Stimulated activated CD4-positive, alpha-beta T cell treated with anti-CD3 and anti-CD28 coated beads, Interleukin-4, amount 100 ng/mL, for 1 hour (primary cell): ENCODE measurements at regions not wholly inside any gene's neighbourhood (a gene's known extent, or its start where the extent isn't known, plus 50 kb on each side); places are given as distances from the start of the nearest gene placed in this dataset.

ENCODE experiments used
- DNase-seq: peaks from one replicate; pipeline ENCODE4 v3.0.0-alpha.2; 2020

DNA sequence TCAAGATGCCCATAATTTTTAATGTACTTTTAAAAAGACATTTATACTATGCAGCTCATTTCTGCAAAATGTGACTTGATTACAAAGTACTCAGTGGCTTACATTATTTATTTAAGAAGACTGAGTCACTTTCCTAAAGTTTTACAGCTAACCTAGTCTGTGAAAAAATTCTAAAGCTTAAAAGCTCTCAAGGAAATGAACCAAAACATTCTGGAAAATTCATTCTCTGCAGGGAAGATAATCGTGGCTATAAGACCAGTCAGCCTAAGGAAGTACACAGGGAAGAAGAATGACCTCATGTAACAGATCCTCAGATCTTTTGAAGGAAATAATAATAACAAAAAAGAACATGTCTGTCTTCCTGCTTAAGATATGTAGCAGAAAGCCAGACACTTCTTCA lies 232.1 kb upstream of the STK17B start:
- DNase-seq, result no peak

DNA sequence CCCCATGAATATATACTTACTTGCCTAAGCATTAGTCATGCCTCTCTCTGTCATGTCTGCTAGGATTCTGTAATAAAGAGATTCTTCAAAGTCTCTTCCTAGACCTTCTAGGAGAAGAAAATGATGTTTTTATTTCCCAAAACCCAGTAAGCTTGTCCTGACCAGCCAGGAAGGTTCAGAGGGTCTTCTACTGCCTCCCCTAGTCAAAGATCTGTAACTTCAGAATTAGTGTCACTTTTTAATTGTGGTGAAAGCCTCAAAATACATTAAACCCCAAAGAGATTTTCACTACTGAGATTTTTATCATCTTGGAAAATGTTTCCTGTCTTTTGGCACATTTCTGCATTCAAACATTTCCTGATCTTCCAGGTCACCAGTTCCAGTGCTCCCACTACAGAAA lies 232.9 kb upstream of the STK17B start:
- no peak for DNase-seq

DNA sequence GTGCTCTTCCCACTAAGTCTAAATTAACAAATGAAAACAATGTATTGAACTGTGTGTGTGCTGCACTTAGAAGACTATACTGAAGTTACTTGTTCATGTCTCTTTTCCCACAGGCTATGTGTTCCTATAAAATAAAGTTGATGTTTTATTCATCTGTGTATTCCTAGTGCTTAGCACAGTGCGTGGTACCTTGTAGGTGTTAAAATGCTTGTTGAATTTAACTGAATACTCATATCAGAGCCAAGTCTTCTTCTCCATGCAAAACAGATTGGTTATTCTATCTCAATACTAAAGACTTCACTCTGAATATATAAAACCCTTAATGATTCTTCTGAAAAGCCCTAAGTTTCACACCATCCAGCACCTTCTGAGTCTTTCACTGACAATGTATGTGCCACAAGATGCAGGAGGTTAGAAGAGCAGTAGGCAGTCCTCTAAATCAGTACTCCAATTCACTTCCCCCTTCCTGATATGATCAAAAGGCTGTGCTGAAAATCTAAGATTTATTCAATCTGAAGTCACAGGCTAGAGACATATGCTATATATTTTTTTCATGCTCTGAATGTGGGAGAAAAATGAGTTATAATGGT lies 231.7 kb upstream of the CCDC150 start:
- no peak for DNase-seq

DNA sequence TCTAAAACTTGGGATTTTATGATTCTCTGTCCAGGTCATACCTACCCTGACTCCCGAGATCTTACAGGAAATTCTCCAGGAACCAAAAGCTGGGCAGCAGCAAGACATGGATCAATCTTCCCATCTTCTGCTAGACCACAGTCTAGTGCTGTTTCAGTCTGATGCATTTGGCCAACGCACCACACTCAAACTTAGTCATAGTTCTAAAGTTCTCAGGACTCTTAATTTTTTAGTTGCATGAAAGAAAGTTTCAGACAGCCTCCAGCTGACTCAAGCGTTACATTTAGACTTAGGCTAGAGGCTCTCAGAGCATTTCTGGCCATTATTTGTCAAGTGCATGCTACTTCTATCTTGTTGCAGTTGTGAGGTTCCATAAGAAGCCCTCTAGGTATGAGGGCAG lies 230.1 kb upstream of the CCDC150 start:
- no peak for DNase-seq

DNA sequence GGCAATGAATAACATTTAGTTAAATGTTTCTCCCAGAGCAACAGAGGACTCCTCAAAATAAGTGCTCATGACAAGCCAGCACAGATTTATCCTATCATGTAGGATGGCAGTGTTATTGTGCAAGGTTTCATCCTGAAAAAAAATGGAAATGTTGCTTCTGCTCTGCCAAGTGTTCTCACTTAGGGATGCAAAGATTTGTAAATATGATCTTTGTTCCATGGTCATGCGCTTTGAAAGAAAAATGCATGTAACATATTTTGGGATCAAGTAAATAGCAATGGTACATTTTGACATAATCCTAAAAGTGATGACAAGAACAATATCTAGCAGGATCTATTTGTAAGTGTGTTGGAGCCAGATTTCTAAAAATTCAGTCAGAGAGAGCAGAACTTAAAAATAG lies 229.5 kb upstream of the CCDC150 start:
- no peak for DNase-seq

DNA sequence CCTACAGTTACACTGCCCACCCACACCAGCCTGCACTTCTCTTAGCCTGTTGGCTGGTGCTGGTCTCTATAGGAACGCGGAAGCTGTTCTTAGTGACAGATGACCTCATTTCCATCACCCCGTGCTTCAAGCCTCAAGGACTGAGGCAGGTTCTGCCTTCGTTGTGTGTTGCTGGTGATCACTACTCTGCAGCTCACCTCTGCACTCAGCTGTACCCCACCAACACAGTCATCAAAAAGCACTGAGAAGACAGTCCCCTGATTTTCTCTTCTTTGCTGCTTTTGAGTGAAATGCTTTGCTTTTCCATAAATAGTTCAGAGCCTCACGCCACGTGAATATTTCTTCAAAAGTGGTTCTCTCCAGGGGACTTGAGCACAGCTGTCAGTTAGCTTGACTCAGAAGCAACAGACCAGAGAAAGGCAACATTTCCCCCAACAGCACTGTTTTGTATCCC lies 225.7 kb upstream of the CCDC150 start:
- no peak for DNase-seq

DNA sequence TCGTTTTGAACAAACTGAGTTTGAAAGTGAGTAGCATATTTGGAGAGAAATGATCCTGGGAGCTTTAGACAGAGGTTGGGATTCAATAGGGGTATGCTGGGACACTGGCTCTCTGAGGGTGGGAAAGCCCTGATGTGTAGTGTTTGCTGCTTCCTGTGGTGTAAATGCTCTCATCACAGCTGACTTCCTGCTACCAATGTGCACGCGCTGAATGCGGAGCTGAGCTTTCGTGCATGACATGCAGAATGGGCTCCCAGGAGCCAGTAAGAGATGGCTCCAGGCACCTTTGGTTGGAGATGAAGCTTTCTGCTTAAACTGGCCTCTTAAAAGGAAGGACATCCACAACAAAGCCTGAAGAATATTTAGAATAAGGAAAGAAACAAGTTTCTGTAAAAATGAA lies 224.1 kb upstream of the CCDC150 start:
- no peak for DNase-seq

DNA sequence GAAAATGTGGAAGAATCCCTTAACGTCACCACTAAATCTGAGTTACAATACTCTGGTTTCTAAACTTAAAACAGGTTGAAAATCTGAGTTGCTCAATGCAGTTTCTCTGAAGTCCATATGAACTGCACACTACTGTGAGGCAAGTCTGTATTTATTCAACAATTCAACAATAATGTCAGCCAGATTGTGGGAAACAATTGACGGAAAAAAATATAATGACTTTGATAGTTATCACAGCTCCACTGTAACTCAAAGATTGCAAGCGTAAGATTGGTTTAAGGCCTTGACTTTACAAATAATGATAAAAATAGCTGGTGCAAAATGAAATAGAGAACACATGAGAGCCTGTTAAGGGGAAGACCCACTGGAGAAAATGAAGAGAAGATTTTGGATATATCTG lies 219.4 kb upstream of the CCDC150 start:
- DNase-seq, result no peak

DNA sequence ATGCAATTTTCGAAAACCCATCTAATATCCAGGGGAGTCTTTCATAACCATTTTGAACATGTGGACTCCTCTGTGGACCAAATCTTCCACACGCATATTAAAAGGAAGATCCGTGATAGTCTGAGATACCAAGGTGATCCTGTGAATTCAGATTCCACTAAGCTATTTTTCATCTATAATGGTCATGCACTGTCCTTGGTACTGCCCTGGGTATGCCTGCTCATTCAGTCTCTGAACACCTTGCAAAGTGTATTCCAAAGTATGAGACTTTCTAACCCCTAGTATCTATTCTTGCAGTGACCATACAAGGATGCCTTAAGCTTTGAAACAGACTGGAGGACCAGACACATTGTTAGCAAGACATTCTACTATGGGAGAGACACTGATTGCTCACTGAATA lies 217.6 kb upstream of the CCDC150 start:
- DNase-seq, result no peak

DNA sequence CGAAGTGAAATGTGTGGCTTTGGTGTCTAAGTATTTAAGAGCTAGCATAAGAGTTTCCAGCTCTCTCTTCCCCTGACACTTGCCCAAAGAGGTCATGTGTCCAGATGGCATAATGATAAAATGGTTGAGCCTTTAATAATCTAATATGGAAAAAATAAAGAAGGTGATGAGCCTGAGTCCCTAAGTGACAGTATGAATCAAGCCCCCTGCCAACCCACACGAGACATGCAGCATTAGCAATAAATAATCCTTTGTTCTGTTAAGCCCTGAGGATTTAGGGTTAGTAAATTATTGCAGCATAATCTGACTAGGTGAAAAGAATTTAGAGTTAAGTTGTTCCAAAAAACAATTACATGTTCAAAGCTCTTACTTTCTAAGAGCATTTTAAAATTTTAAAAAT lies 217.2 kb upstream of the CCDC150 start:
- DNase-seq, result no peak

DNA sequence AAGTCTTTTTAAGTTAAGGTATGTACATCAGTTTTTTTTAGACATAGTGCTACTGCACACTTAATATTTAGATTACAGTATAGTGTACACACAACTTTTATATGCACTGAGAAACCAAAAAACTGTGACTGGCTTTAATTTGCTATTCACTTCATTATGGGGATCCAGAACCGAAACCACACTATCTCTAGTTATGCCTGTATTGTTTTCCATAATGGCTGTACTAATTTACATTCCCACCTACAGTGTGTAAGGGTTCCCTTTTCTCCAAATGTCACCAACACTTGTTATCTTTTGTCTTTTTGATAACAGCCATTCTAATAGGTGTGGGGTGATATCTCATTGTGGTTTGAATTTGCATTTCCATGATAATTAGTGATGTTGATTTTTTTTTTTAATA lies 213.4 kb upstream of the CCDC150 start:
- DNase-seq, result no peak

DNA sequence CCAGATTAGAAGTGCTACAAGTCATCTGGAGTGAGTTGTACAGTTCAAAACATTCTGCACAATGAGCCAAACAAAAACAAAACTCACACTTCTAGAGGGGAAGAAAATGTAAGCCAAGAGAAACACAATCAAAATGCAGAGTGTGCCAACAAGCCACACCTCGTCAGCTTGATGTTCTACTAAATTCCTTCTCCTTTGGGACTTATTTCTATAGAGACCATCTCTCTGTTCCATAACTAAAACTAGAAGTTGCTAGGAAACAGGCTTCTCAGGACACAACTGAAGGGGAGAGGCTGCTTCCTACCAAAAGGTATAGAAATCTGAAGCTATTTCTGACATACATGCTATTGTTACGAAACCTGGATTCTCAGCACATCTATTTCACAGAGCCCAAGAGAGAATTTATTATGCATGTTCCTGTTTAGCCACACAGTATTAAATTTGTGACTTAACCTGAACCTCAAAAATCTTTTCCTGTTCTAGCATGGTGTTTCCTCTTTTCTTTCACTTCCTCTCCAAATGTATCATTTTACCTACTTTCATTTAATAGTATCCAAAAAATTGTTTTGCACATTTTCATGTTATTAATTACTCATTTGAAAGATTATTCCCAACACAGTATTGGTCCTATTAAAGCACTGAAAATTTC lies 211.4 kb upstream of the CCDC150 start:
- DNase-seq, result no peak

DNA sequence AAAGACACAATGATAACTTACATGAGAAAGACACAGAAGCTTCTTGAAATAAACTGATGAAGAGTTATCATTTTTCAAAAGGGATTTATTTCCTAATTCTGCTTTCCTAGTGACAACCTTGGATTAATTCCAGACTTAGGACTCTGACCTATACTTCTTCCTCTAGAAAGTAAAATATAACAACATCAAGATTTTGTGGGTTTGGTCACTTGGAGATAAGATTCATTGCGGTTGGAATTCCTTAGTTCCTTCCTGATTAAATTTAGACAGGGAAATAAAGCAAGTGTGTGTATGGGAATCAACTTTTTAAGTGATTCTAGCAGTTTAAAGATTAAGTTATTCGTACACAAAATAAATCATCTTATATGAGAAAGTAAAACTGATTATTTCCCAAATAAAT lies 208.4 kb upstream of the CCDC150 start:
- no peak for DNase-seq

DNA sequence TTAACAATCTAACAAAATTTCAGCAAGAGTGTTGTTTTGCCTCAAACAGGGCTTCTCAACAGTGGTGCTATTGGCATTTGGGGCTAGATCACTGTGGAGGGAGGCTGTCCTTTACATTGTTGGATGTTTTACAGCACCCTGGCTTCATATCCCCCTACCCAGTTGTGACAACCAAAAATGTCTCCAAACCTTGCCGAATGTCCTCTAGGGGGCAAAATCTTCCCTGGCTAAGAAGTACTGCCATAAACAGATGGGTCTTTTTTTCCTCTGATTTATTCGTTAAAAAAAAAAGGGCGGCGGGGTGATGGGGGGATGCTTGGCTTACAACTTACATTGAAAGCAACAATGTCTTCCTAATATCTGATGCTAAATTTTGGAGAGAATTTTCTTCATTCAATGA lies 207.6 kb upstream of the CCDC150 start:
- no peak for DNase-seq

DNA sequence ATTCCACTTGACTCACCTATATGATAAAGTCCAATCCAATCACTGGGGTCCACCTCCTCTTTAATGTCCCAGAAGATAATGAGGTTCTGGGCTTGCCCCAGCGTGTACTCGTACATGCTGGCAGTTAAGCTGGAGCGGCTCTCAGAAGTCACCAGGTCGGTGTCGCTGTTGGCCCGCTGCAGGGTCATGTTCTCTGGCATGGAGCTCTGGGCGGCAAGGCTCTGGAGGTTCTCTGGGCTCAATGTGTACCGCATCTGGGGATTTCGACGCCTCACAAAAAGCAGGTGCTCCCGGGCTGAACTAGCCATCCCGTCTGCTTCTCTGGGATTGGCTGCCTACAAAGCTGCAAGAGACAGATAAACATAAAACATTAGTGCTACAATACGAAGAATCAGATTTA lies 206.4 kb upstream of the CCDC150 start:
- DNase-seq, result no peak

DNA sequence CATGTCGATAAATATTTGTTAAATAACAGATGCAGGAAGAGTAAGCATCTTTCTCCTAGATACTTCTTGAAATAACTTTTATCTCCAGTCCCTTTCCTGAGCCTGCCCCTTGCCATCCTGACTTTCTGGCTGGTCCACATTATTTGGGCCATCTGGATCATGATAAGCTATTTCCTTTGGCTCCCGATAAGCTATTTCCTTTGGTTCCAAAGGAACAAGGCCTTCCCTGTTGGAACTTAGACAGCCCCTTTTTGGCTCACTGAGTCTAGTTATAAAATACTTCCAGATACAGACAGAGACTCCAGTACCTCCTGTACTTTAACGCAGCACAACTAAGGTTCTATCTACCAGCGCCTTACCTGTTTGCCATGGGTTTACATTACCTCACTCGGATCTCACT lies 205.3 kb upstream of the CCDC150 start:
- no peak for DNase-seq

DNA sequence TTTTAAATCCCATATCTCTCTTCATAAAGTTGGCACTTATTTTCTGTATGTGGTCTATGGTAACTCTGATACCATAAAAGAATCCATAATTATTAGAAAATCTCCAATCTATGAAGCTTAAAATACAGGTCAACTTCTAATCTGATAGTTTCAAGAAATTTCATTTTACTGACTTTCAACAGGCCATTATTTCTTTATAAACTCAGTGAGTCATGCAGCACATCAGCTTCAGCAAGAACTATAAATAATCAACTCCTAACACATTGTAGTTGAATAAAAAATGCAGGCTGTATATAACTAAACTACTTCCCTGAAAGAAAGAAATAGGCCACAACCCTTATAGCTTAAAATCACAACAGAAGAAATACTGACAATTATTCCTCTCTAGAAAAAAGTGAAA lies 204.3 kb upstream of the CCDC150 start:
- no peak for DNase-seq

DNA sequence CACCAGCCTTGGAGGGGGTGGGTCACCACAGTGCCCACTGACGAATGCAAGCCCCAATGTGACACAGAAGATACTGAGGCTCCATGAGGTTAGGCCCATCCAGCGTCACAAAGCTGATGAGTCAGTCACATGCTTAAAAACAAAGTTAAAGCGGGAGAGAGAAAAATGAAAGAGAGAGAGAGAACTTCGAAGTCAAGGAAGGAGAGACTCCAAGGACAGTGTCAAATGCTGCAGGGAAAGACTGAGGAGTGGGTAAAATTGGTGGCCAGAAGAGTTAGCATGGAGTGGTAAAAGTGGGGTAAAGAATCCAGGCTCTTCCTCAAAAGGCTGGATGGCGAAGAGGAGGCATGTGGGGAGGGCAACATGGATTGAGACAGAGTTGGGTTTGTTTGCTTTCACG lies 201.9 kb upstream of the CCDC150 start:
- DNase-seq, result no peak

DNA sequence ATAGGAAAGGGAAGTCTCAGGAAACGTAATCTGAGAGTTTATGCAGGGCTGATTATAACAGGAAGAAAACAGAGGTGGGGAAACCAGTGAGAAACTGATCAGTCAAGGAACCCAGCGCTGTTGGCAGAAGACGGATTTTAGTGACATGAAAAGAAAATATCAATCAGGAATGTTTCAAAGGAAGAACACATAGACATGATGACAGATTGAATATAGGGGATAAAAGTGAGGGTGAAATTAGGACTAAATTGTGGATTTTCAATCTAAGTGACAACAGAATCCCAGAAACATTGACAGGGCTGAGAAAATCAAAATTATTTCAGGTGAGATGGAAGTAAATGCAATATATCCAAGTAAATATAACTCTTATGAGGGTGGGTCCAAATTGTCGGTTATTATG lies 199.8 kb upstream of the CCDC150 start:
- DNase-seq, result no peak

DNA sequence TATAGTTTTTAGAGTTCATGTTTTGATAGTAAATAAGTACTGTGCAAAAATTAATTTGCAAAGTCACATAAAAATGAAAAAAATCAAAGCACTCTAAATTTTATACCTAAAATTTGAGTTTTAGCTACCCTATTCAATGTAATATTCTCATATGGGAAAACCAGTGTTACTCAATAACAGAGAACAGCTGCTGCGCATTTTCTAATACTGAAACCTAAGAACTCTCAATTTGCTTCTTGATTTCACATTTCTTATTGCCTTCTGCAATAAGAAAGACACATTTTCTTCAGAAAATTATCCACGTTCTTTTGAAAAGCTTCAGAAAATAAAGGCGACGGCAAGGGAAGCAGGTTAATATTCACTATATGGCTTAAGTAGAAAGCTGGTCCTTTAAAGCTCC lies 199.1 kb upstream of the CCDC150 start:
- no peak for DNase-seq

DNA sequence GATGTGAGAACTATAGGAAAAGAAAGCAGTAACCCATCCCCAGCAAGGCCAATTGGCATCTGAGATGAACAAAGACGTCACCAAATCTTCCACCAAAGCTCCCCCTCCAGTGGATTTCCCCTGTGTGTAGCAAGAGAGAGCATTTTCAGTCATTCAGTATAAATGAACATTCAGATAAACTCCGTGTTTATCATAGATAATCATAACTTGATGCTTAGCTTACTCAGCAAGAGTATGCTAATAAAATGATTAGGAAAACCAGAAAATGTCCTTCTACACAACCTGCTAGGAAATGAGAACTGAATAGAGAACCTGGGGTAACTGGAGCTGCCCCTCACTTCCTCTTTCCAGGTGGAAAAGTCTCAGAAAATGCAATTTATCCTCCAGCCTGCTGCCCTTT lies 198.0 kb upstream of the CCDC150 start:
- no peak for DNase-seq

DNA sequence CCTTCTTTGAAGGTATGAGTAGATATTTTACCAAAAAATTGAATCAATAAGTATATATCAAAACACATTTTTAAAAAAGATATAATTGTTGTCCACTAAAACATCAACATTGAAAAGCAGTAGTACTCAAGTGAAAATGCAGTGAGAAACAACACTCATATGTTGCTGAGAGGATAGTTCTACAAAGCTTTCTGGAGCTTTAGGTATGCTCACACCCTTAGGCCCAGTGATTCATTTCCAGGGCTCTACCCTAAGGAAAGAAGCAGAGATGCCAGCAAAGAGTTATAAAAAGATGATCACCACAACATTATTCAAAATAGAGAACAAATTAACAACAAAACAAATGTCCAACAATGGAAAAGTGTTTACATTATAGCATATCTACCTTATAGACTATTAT lies 197.3 kb upstream of the CCDC150 start:
- DNase-seq, result no peak

DNA sequence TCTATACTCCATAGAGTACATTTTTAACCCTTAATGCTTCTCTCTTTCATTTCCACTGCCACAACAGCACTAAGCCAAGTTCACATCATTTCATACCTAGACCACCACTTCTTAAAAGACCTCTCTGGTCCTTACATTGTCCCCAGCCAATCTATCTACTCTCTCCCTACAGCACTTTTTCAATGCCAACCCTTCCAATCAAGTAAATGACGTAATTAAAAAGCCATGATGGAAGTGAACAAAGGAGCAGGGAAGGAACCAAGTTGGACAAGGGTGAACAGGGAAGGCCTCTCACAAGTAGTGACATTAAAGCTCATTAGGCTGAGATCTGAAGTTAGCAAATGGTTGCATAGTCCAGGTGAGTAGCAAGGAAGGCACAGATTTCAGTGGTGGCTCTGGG lies 195.1 kb upstream of the CCDC150 start:
- DNase-seq, result no peak

DNA sequence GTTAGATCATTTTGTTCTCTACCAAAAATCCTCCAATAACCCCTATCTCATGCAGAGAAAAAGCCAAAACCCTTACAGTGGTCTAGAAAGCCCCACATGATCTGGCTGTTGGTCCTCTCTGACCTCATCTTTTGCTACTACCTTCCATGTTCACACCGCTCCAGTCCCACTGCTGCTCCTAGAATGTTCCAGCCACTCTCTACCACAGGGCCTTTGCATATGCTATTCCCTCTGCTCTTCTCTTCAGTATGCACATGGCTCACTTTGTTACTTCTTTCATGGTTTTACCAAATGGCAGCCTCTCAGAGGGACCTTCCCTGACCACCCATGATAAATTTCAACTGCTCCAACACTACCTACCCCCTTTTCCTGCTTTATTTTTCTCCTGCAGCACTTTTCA lies 193.5 kb upstream of the CCDC150 start:
- DNase-seq, result no peak

DNA sequence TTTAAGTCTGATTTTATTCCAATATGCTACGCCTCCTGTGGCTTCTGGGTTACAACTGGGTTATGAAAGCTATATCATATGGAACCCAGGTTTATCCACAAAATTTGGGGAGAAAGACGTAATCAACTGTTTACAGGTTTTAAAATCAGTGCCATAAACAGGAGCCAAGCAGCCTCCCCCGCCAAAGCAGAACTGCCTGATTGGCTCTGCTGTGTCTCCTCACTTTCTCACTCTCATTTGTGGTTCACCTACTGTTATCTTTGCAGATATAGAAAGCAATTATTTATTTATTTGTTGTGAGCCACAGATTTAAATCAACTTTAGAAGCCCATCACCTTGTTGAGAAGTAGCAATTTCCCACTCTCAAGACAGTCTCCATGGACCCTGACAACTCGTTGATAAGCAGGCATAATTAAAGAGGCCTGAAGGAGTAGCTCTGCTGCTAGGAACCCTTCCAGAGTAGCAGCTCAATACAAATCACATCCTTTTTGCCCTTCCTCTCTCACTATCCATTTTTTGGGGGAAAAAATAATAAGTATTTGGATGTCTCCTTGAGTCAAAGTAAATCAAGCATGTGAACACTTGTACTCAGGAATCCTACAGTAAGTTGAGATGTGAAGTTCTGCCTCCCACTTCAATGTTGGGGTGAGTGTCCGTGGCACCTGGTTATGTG lies 191.0 kb upstream of the CCDC150 start:
- no peak for DNase-seq
